Spleen (tissue), 11 donors: ENCODE measurements at regions not wholly inside any gene's neighbourhood (a gene's known extent, or its start where the extent isn't known, plus 50 kb on each side); places are given as distances from the start of the nearest gene placed in this dataset.

Experiments
- DNase-seq: peaks from one replicate; pipeline ENCODE4 v3.0.0-alpha.2; 2020
- H3K27ac ChIP-seq, 8 donors: fragments of 200-600 bp; sonication (generic) in 7 of 8; 1 replicate in 4 of 8; 2 replicates in 4 of 8; pipeline versions ENCODE4 v1.5.0 to v1.8.0; 2016 to 2021; ENCODE audit warnings: inconsistent platforms in 4 of 8, mild to moderate bottlenecking in 4 of 8, moderate library complexity in 1 of 8
- H3K27me3 ChIP-seq, 7 donors: fragments of 200-600 bp; sonication (generic) in 6 of 7; replicated peaks in 1 of 7; 1 replicate in 4 of 7; 2 replicates in 3 of 7; pipeline versions ENCODE4 v1.5.0 to v1.8.0; 2016 to 2021; ENCODE audit warnings: inconsistent platforms in 3 of 7, mild to moderate bottlenecking in 1 of 7
- H3K36me3 ChIP-seq, 6 donors: fragments of 200-600 bp; sonication (generic) in 5 of 6; 1 replicate in 4 of 6; 2 replicates in 2 of 6; pipeline versions ENCODE4 v1.5.0 to v1.8.0; 2016 to 2021; ENCODE audit warnings: inconsistent platforms in 2 of 6
- H3K4me1 ChIP-seq, 6 donors: fragments of 200-600 bp; sonication (generic) in 5 of 6; 1 replicate in 3 of 6; 2 replicates in 3 of 6; pipeline versions ENCODE4 v1.5.0 to v1.8.0; 2016 to 2021; ENCODE audit warnings: inconsistent platforms in 3 of 6
- H3K4me3 ChIP-seq, 8 donors: fragments of 200-600 bp; sonication (generic) in 7 of 8; 1 replicate in 4 of 8; 2 replicates in 4 of 8; pipeline versions ENCODE4 v1.5.0 to v1.8.0; 2016 to 2021; ENCODE audit warnings: inconsistent platforms in 4 of 8, mild to moderate bottlenecking in 4 of 8, moderate library complexity in 2 of 8
- H3K9me3 ChIP-seq, 8 donors: fragments of 200-600 bp; sonication (generic) in 7 of 8; 1 replicate in 4 of 8; 2 replicates in 4 of 8; pipeline versions ENCODE4 v1.5.0 to v1.8.0; 2016 to 2021; ENCODE audit warnings: inconsistent platforms in 4 of 8
- CTCF ChIP-seq, 11 experiments: fragments of 200-600 bp in 7 of 11; fragments of 450-650 bp in 4 of 11; sonication (generic) in 4 of 11; IDR thresholded peaks in 8 of 11; conservative IDR thresholded peaks in 3 of 11; 1 replicate in 7 of 11; 2 replicates in 4 of 11; pipeline versions ENCODE4 v1.4.0 to v1.8.0; 2016 to 2021; ENCODE audit warnings: antibody characterized with exemption in 11 of 11, inconsistent platforms in 4 of 11, mild to moderate bottlenecking in 1 of 11
- POLR2A ChIP-seq, 3 donors: fragments of 450-650 bp; IDR thresholded peaks; one replicate each; pipeline ENCODE4 v1.5.1; 2017; ENCODE audit warnings: antibody characterized with exemption in 3 of 3, mild to moderate bottlenecking in 1 of 3
- POLR2AphosphoS5 ChIP-seq, 3 donors: sonication (generic); formaldehyde crosslinking; IDR thresholded peaks; one replicate each; pipeline ENCODE4 v1.5.1; 2017; ENCODE audit warnings: antibody characterized with exemption in 3 of 3
- WGBS, 5 donors: extraction: QIAGEN DNeasy Blood & Tissue Kit in 3 of 5; methylation state at CpG; one replicate each; pipeline versions ENCODE4 v1.1.5 to v1.1.7; 2013 to 2018; 5-methylcytosine and 5-hydroxymethylcytosine counted together
- intact Hi-C: fragments of 100-400 bp; cut with DNase I; formaldehyde crosslinking; loops from one replicate; pipeline ENCODE4 v1.15.0; 2023; ENCODE audit warnings: low total_unique reads
- donor health status: healthy with polysubstance abuse.
- donor health status: DM: no; HTN: no; CAD: no; lungs with moderate emphysema.
- donor health status: DM: no; HTN: no; CAD: no.
- donor health status: Bipolar disorder and iron deficiency.
- donor health status: healthy.
- donor health status: DM: no; HTN: no; CAD: no.
- donor health status: DM: yes; HTN: yes; CAD: no.

- peaks cover 0 to 3% (median 0%) of the 10 kb centered on the region in 6 donors for H3K4me1 ChIP-seq
- H3K9me3 ChIP-seq: no peaks in the 10 kb centered on the region
- intact Hi-C loops: no loop called here
- no peak for DNase-seq
- H3K4me3 ChIP-seq: no peak overlapping the region
- H3K36me3 ChIP-seq: no peaks in the 10 kb centered on the region
- no peak overlapping the region for H3K27ac ChIP-seq
- TF ChIP-seq POLR2AphosphoS5 (IDR thresholded peaks at IDR 0.05): no peak
- no peak for TF ChIP-seq POLR2A (IDR thresholded peaks at IDR 0.05)
- TF ChIP-seq CTCF (IDR thresholded peaks at IDR 0.05 in 8 of 11, conservative IDR thresholded peaks at IDR 0.05 in 3 of 11): no peak
- no peaks in the 10 kb centered on the region for H3K27me3 ChIP-seq
- WGBS, 5 donors: 76 to 91% (median 83%) methylated on average over 4 of the region's 4 CpGs
Measured at GRCh38 chr10:33746836-33747268, 412.4 kb upstream of the NRP1 start.

- Histone ChIP-seq H3K27me3 (no peaks in the 10 kb centered on the region), H3K9me3 (no peaks in the 10 kb centered on the region), H3K4me1 (peaks cover 0 to 3% (median 0%) of the 10 kb centered on the region in 6 donors), H3K27ac (no peak overlapping the region), H3K4me3 (no peak overlapping the region), H3K36me3 (no peaks in the 10 kb centered on the region)
- no peak for DNase-seq
- intact Hi-C loops: no loop called here
- WGBS, 5 donors: 88 to 95% (median 90%) methylated on average over 6 of the region's 6 CpGs
- TF ChIP-seq POLR2A (IDR thresholded peaks at IDR 0.05) (no peak), POLR2AphosphoS5 (IDR thresholded peaks at IDR 0.05) (no peak), CTCF (IDR thresholded peaks at IDR 0.05 in 8 of 11, conservative IDR thresholded peaks at IDR 0.05 in 3 of 11) (no peak)
Measured at GRCh38 chr10:33746186-33746585, 411.7 kb upstream of the NRP1 start.

GRCh38 chr10:33743429-33743857, 409.0 kb upstream of the NRP1 start:
- WGBS, 5 donors: 65 to 78% (median 70%) methylated on average over 2 of the region's 2 CpGs
- H3K4me1 ChIP-seq: no peaks in the 10 kb centered on the region
- no peaks in the 10 kb centered on the region for H3K27me3 ChIP-seq
- intact Hi-C loops: no loop called here
- no peak for TF ChIP-seq CTCF (IDR thresholded peaks at IDR 0.05 in 8 of 11, conservative IDR thresholded peaks at IDR 0.05 in 3 of 11)
- H3K9me3 ChIP-seq: peaks cover 0 to 5% (median 2%) of the 10 kb centered on the region in 8 donors
- DNase-seq: no peak
- H3K4me3 ChIP-seq: no peak overlapping the region
- no peaks in the 10 kb centered on the region for H3K36me3 ChIP-seq
- no peak overlapping the region for H3K27ac ChIP-seq

GRCh38 chr10:33739031-33739430, 404.6 kb upstream of the NRP1 start:
- Histone ChIP-seq H3K27ac (no peak overlapping the region), H3K27me3 (no peaks in the 10 kb centered on the region), H3K4me1 (no peaks in the 10 kb centered on the region), H3K36me3 (no peaks in the 10 kb centered on the region), H3K4me3 (no peak overlapping the region), H3K9me3 (peaks cover 0 to 5% (median 2%) of the 10 kb centered on the region in 8 donors)
- intact Hi-C loops: no loop called here
- TF ChIP-seq POLR2AphosphoS5 (IDR thresholded peaks at IDR 0.05) (no peak), CTCF (IDR thresholded peaks at IDR 0.05 in 8 of 11, conservative IDR thresholded peaks at IDR 0.05 in 3 of 11) (no peak), POLR2A (IDR thresholded peaks at IDR 0.05) (no peak)
- DNase-seq: no peak
